Natural killer cell treated with Interleukin-12 subunit alpha and Interleukin-12 subunit beta and Interleukin-15 and Interleukin-18, amount 100 ng/mL, for 72 hours (primary cell): ENCODE measurements at regions not wholly inside any gene's neighbourhood (a gene's known extent, or its start where the extent isn't known, plus 50 kb on each side); places are given as distances from the start of the nearest gene placed in this dataset.
"Not testable (repeated sequence)": the region's sequence is repeated elsewhere in the genome, so short reads cannot be mapped to it uniquely, and the experiment has no call there.

Source experiments
- ATAC-seq, 2 donors: fragments of 150-1000 bp; cut with Tn5 transposase in 1 of 2; sonication (Bioruptor Pico), chemical (Tn5 transposase) in 1 of 2; 2 replicates each; pipeline ENCODE4 v1.10.0; 2021
- DNase-seq: peaks from one replicate; pipeline ENCODE4 v3.0.0; 2022; ENCODE audit warnings: low spot score
- H3K27ac Mint-ChIP-seq, 2 donors: 1 replicate in 1 of 2; 2 replicates in 1 of 2; pipeline ENCODE4 v1.8.0; 2022; ENCODE audit warnings: mixed read lengths in 2 of 2, mild to moderate bottlenecking in 1 of 2, moderate library complexity in 1 of 2
- H3K27me3 Mint-ChIP-seq, 2 donors: 1 replicate in 1 of 2; 2 replicates in 1 of 2; pipeline ENCODE4 v1.8.0; 2022; ENCODE audit warnings: mixed read lengths in 2 of 2
- H3K36me3 Mint-ChIP-seq: one replicate; pipeline ENCODE4 v1.8.0; 2022; ENCODE audit warnings: mixed read lengths
- H3K4me1 Mint-ChIP-seq, 2 donors: 1 replicate in 1 of 2; 2 replicates in 1 of 2; pipeline ENCODE4 v1.8.0; 2022; ENCODE audit warnings: low read depth in 2 of 2, mixed read lengths in 2 of 2, mild to moderate bottlenecking in 1 of 2
- H3K4me3 Mint-ChIP-seq: one replicate; pipeline ENCODE4 v1.8.0; 2022; ENCODE audit warnings: mixed read lengths
- H3K9me3 Mint-ChIP-seq: 2 replicates; pipeline ENCODE4 v1.8.0; 2022; ENCODE audit warnings: mixed read lengths

- H3K9me3 Mint-ChIP-seq, H3K27ac Mint-ChIP-seq, H3K36me3 Mint-ChIP-seq, H3K27me3 Mint-ChIP-seq, ATAC-seq, H3K4me1 Mint-ChIP-seq, DNase-seq, H3K4me3 Mint-ChIP-seq: not testable (repeated sequence)
Observed at GRCh38 chr10:60469147-60469546, 79.5 kb upstream of the ANK3 start.

DNA sequence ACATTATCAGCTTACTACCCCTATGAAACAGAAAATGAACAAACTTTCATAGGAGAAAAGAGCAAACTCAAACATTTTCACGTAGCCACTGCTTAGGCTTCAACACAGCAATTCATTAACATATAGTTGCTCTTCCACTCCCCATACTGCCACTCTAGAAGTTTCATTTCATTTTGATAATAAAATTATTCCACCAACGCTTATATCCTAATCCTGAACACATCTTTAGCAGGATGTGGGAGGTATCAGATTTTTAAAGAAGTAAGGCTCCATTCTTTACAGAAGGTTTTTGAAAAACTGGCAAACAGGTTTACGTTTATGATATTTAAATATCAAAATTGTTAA lies 77.5 kb upstream of the ANK3 start:
- H3K27ac Mint-ChIP-seq = no peak overlapping the region
- no peak for DNase-seq
- no peaks in the 10 kb centered on the region for H3K9me3 Mint-ChIP-seq
- no peaks in the 10 kb centered on the region for H3K27me3 Mint-ChIP-seq
- H3K4me1 Mint-ChIP-seq = no peaks in the 10 kb centered on the region
- no peak for ATAC-seq
- no peaks in the 10 kb centered on the region for H3K36me3 Mint-ChIP-seq
- no peak overlapping the region for H3K4me3 Mint-ChIP-seq

GRCh38 chr10:60466267-60467201 lies 76.9 kb upstream of the ANK3 start:
- Mint-ChIP-seq H3K9me3 (no peaks in the 10 kb centered on the region), H3K4me1 (no peaks in the 10 kb centered on the region), H3K36me3 (no peaks in the 10 kb centered on the region), H3K4me3 (no peak overlapping the region), H3K27ac (no peak overlapping the region), H3K27me3 (no peaks in the 10 kb centered on the region)
- no peak for ATAC-seq
- DNase-seq = no peak

GRCh38 chr10:60465801-60466200 lies 76.1 kb upstream of the ANK3 start:
- no peaks in the 10 kb centered on the region for H3K4me1 Mint-ChIP-seq
- no peaks in the 10 kb centered on the region for H3K36me3 Mint-ChIP-seq
- no peaks in the 10 kb centered on the region for H3K27me3 Mint-ChIP-seq
- no peak overlapping the region for H3K27ac Mint-ChIP-seq
- DNase-seq (no peak), ATAC-seq (no peak)
- no peak overlapping the region for H3K4me3 Mint-ChIP-seq
- no peaks in the 10 kb centered on the region for H3K9me3 Mint-ChIP-seq

GRCh38 chr10:60464659-60465058 lies 75.0 kb upstream of the ANK3 start:
- Mint-ChIP-seq H3K36me3 (no peaks in the 10 kb centered on the region), H3K4me3 (no peak overlapping the region), H3K27ac (no peak overlapping the region), H3K4me1 (no peaks in the 10 kb centered on the region), H3K27me3 (peaks cover 0 to 2% of the 10 kb centered on the region in 2 donors), H3K9me3 (no peaks in the 10 kb centered on the region)
- DNase-seq = no peak
- no peak for ATAC-seq

GRCh38 chr10:60463746-60464145 lies 74.1 kb upstream of the ANK3 start:
- Mint-ChIP-seq H3K27me3 (peaks cover 0 to 6% of the 10 kb centered on the region in 2 donors), H3K9me3 (no peaks in the 10 kb centered on the region), H3K4me3 (no peak overlapping the region), H3K4me1 (no peaks in the 10 kb centered on the region), H3K36me3 (no peaks in the 10 kb centered on the region), H3K27ac (no peak overlapping the region)
- ATAC-seq = no peak
- no peak for DNase-seq

DNA sequence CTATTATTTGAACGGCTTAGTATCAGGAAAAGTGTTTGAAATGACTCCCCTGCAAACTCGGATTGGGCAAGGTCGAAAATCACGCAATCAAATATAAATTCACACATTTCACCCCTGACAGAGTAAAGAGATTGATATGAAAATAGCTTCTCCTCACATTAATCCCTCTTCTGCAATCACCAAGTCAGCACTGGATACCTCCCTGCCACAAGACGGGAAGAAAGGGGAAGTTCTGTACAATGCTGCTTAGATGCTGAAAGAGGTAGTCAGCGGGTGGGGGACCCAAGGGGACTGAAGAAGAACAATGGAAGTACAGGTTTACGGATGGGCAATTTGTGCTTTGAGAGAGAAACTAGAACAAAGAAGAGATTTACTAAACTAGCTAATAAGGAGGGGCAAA lies 72.0 kb upstream of the ANK3 start:
- DNase-seq (no peak), ATAC-seq (no peak)
- peaks cover 0 to 3% of the 10 kb centered on the region in 2 donors for H3K4me1 Mint-ChIP-seq
- no peaks in the 10 kb centered on the region for H3K36me3 Mint-ChIP-seq
- H3K27me3 Mint-ChIP-seq = peaks cover 0 to 6% of the 10 kb centered on the region in 2 donors
- H3K27ac Mint-ChIP-seq = no peak overlapping the region
- no peak overlapping the region for H3K4me3 Mint-ChIP-seq
- H3K9me3 Mint-ChIP-seq = no peaks in the 10 kb centered on the region

GRCh38 chr10:60459701-60460457 lies 70.2 kb upstream of the ANK3 start:
- peaks cover 0 to 5% of the 10 kb centered on the region in 2 donors for H3K4me1 Mint-ChIP-seq
- H3K27ac Mint-ChIP-seq = no peak overlapping the region
- ATAC-seq (no peak), DNase-seq (no peak)
- H3K9me3 Mint-ChIP-seq = no peaks in the 10 kb centered on the region
- H3K36me3 Mint-ChIP-seq = no peaks in the 10 kb centered on the region
- H3K27me3 Mint-ChIP-seq = peaks cover 0 to 6% of the 10 kb centered on the region in 2 donors
- no peak overlapping the region for H3K4me3 Mint-ChIP-seq

DNA sequence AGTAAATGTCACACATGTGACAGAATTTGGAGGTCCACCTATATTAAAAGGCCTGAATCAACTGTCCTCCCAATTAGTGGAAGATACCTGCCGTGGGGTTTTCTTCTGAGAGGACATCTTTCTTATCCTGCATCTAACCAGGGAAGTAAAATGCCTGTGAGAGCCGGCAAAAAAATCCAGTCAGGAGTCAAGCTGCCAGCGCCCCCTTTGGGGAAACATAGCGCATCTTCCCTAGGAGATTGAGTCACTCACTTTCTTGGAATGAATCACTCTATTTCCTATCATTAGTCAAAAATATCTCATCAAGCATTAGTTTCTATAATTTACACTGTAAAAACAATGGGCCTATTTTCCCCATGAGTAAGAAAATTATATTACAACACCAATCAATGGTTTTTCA lies 66.4 kb upstream of the ANK3 start:
- no peaks in the 10 kb centered on the region for H3K9me3 Mint-ChIP-seq
- no peak overlapping the region for H3K4me3 Mint-ChIP-seq
- H3K4me1 Mint-ChIP-seq = peaks cover 0 to 5% of the 10 kb centered on the region in 2 donors
- peaks cover 0 to 6% of the 10 kb centered on the region in 2 donors for H3K27me3 Mint-ChIP-seq
- DNase-seq = no peak
- ATAC-seq = no peak
- H3K27ac Mint-ChIP-seq = no peak overlapping the region
- no peaks in the 10 kb centered on the region for H3K36me3 Mint-ChIP-seq

GRCh38 chr10:60454336-60454735 lies 64.7 kb upstream of the ANK3 start:
- ATAC-seq = no peak
- H3K27ac Mint-ChIP-seq = no peak overlapping the region
- H3K36me3 Mint-ChIP-seq = no peaks in the 10 kb centered on the region
- H3K4me3 Mint-ChIP-seq = no peak overlapping the region
- no peak for DNase-seq
- no peaks in the 10 kb centered on the region for H3K9me3 Mint-ChIP-seq
- peaks cover 0 to under 1% of the 10 kb centered on the region in 2 donors for H3K27me3 Mint-ChIP-seq
- H3K4me1 Mint-ChIP-seq = peaks cover 0 to 5% of the 10 kb centered on the region in 2 donors

DNA sequence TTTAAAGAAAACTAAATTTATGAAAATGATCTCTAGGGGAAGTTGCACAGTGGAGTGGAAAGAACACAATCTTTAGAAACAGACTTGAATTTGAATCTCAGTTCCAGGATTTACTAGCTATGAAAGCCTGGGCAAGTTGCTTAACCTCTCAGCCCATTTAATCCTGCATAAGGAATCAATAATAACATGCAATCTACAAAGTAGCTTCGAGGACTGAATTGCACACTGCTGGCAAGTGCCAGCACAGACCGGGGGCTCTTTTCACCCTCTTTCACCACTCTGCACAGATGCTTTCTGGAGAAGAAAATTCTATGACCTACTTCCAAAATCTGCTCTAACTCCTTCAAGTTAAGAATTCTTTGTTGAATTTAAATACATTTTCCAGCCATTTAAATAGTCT lies 63.4 kb upstream of the ANK3 start:
- Mint-ChIP-seq H3K4me1 (peaks cover 0 to 5% of the 10 kb centered on the region in 2 donors), H3K27me3 (no peaks in the 10 kb centered on the region), H3K4me3 (no peak overlapping the region), H3K27ac (no peak overlapping the region), H3K36me3 (no peaks in the 10 kb centered on the region), H3K9me3 (no peaks in the 10 kb centered on the region)
- ATAC-seq (no peak), DNase-seq (no peak)

- H3K36me3 Mint-ChIP-seq = no peaks in the 10 kb centered on the region
- no peak overlapping the region for H3K27ac Mint-ChIP-seq
- DNase-seq (no peak), ATAC-seq (no peak)
- H3K4me1 Mint-ChIP-seq = peaks cover 5 to 10% of the 10 kb centered on the region in 2 donors
- H3K4me3 Mint-ChIP-seq = no peak overlapping the region
- H3K27me3 Mint-ChIP-seq = no peaks in the 10 kb centered on the region
- H3K9me3 Mint-ChIP-seq = no peaks in the 10 kb centered on the region
Observed at GRCh38 chr10:60450291-60450690, 60.6 kb upstream of the ANK3 start.

DNA sequence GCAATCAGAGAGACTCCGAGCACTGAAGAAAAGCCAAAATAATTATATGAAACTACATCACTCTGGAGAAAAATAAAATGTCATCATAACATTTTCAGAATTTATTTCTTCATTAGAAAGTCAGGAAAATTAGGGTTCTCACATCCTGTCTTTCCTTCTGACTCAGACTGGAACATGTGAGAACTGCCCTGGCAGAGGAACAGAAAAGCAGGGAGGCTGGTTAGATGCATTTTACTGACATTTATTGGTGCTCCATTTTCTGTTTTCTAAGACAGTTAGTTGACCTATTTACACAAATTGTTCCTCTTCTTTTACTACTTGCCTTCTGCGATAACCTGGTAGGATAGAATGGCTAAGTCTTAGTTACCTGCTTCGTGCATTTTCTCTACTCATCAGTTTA lies 58.6 kb upstream of the ANK3 start:
- H3K9me3 Mint-ChIP-seq = no peaks in the 10 kb centered on the region
- H3K4me1 Mint-ChIP-seq = peaks cover 5 to 10% of the 10 kb centered on the region in 2 donors
- no peaks in the 10 kb centered on the region for H3K27me3 Mint-ChIP-seq
- H3K4me3 Mint-ChIP-seq = no peak overlapping the region
- no peaks in the 10 kb centered on the region for H3K36me3 Mint-ChIP-seq
- ATAC-seq (no peak), DNase-seq (no peak)
- no peak overlapping the region for H3K27ac Mint-ChIP-seq

- ATAC-seq = peak in 1 of 2 donors; percentile 62
- Mint-ChIP-seq H3K27me3 (no peaks in the 10 kb centered on the region), H3K36me3 (no peaks in the 10 kb centered on the region), H3K4me1 (peaks cover 5 to 10% of the 10 kb centered on the region in 2 donors), H3K9me3 (no peaks in the 10 kb centered on the region), H3K4me3 (no peak overlapping the region), H3K27ac (peak overlapping the region in 1 of 2 donors; percentile 30)
- DNase-seq = no peak
Observed at GRCh38 chr10:60446851-60447250, 57.2 kb upstream of the ANK3 start.
